NCI-H1048 (cell line): ENCODE measurements at regions not wholly inside any gene's neighbourhood (a gene's known extent, or its start where the extent isn't known, plus 50 kb on each side); places are given as distances from the start of the nearest gene placed in this dataset.
"Not testable (repeated sequence)": the region's sequence is repeated elsewhere in the genome, so short reads cannot be mapped to it uniquely, and the experiment has no call there.

ENCODE experiments used
- DNase-seq: peaks from one replicate; lab custom pipeline; 2025; lab: John Stamatoyannopoulos, UW

GRCh38 chr6:169101036-169101805 lies 152.4 kb downstream of the THBS2 start:
- DNase-seq = no peak

- no peak for DNase-seq
Observed at GRCh38 chr6:169099411-169100202, 154.0 kb downstream of the THBS2 start.

GRCh38 chr6:169098651-169099050 lies 155.0 kb downstream of the THBS2 start:
- DNase-seq = not testable (repeated sequence)

- DNase-seq = no peak
Observed at GRCh38 chr6:169098116-169098515, 155.5 kb downstream of the THBS2 start.

GRCh38 chr6:169097381-169097959 lies 156.2 kb downstream of the THBS2 start:
- DNase-seq = no peak

GRCh38 chr6:169096388-169096787 lies 157.3 kb downstream of the THBS2 start:
- DNase-seq = no peak

- DNase-seq = no peak
Observed at GRCh38 chr6:169095153-169095552, 158.5 kb downstream of the THBS2 start.

- DNase-seq = no peak
Observed at GRCh38 chr6:169094552-169094950, 159.1 kb downstream of the THBS2 start.

- no peak for DNase-seq
Observed at GRCh38 chr6:169093770-169094551, 159.7 kb downstream of the THBS2 start.

GRCh38 chr6:169093066-169093723 lies 160.5 kb downstream of the THBS2 start:
- DNase-seq = no peak

- DNase-seq = no peak
Observed at GRCh38 chr6:169092375-169092774, 161.3 kb downstream of the THBS2 start.

- not testable (repeated sequence) for DNase-seq
Observed at GRCh38 chr6:169090514-169091127, 163.0 kb downstream of the THBS2 start.

- no peak for DNase-seq
Observed at GRCh38 chr6:169088762-169089161, 164.9 kb downstream of the THBS2 start.

- DNase-seq = no peak
Observed at GRCh38 chr6:169087443-169088041, 166.1 kb downstream of the THBS2 start.

GRCh38 chr6:169086616-169087015 lies 167.0 kb downstream of the THBS2 start:
- DNase-seq = not testable (repeated sequence)

- no peak for DNase-seq
Observed at GRCh38 chr6:169086020-169086419, 167.6 kb downstream of the THBS2 start.

- DNase-seq = no peak
Observed at GRCh38 chr6:169085466-169085865, 168.2 kb downstream of the THBS2 start.

GRCh38 chr6:169084557-169084956 lies 169.1 kb downstream of the THBS2 start:
- not testable (repeated sequence) for DNase-seq

- no peak for DNase-seq
Observed at GRCh38 chr6:169084067-169084466, 169.6 kb downstream of the THBS2 start.

GRCh38 chr6:169083508-169083874 lies 170.2 kb downstream of the THBS2 start:
- no peak for DNase-seq
